Stimulated activated CD4-positive, alpha-beta T cell treated with anti-CD3 and anti-CD28 coated beads, Interleukin-2, amount 100 ng/mL, for 48 hours (primary cell): ENCODE measurements at regions not wholly inside any gene's neighbourhood (a gene's known extent, or its start where the extent isn't known, plus 50 kb on each side); places are given as distances from the start of the nearest gene placed in this dataset.

ENCODE experiments used
- DNase-seq, 2 donors: peaks; one replicate each; pipeline ENCODE4 v3.0.0-alpha.2; 2020

DNA sequence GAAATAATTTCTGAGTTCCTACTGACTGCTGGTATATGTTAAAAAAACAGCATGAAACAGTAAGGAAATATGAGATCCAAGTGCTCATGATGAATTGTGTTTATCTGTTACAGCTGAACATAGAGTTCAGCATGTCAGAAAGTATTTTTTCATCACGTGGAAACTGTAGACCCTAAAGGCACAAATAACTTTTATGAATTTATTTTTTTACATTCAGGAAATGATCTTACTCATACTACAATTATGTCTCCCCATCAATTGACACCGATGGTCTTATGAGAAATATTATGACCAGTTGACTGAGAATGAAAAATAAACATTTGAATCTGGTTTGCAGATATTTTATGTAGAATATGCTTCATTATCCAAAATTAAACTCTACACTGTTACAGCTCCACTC, 283.1 kb upstream of the SPANXN4 start:
- no peak for DNase-seq

DNA sequence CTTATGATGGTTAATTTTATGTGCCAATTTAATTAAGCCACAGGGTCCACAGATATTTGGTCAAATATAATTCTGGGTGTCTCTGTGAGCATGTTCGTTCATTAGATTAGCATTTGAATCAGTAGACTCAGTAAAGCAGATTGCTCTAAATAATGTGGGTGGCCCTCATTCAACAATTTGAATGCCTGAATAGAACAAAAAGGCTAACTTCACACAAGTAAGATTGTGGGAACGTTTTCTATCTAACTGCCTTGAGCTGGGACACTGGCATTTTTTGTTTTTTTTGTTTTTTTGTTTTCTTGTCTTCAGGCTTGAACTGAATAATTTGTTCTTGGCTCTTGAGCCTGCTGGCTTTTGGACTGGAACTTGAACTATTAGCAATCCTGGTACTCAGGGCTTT, 292.4 kb upstream of the SPANXN4 start:
- no peak for DNase-seq

- DNase-seq: no peak
Observed at GRCh38 chrX:142711796-142712290, 313.9 kb upstream of the SPANXN4 start.

GRCh38 chrX:142702749-142703148, 323.0 kb upstream of the SPANXN4 start:
- DNase-seq: no peak

DNA sequence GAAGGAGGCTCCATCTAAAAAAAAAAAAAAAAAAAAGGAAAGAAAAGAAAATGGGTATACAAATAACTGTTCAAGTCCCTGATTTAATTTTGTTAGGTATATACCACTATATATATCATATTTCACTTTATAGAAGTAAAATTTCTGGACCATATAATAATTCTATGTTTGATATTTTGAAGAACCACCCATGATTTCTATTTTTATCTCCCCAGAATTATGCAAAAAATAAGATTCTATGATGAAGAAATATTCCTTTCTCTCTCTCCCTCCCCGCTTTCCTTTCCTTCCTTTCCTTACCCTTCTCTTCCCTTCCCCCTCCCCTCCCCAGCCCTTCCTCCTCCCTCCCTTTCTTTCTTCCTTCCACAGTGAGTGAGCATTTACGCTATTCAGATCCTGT, 337.5 kb upstream of the SPANXN4 start:
- no peak for DNase-seq

- DNase-seq: no peak
Observed at GRCh38 chrX:142686653-142687283, 339.0 kb upstream of the SPANXN4 start.

DNA sequence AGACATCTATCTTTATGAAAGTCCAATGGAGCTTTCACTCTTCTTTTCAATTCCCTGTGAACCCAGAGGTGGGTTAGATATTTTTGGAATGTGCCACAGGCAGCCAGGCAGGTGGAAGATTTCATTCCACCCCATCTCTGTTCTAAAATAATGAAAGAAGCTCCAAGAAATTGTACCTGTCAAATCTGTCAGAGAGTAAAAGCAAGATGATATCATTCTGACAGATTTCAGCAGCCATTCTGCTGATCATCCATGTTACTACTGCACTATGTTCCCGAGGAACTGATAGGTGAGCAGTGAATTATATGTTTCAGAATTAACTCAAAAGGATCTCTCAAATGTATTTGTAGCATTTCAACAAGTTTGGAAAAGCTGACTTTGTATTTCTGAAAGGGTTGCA, 339.5 kb upstream of the SPANXN4 start:
- DNase-seq: no peak

- DNase-seq: no peak
Observed at GRCh38 chrX:142680038-142680437, 345.7 kb upstream of the SPANXN4 start.

GRCh38 chrX:142671036-142671435, 354.7 kb upstream of the SPANXN4 start:
- no peak for DNase-seq

DNA sequence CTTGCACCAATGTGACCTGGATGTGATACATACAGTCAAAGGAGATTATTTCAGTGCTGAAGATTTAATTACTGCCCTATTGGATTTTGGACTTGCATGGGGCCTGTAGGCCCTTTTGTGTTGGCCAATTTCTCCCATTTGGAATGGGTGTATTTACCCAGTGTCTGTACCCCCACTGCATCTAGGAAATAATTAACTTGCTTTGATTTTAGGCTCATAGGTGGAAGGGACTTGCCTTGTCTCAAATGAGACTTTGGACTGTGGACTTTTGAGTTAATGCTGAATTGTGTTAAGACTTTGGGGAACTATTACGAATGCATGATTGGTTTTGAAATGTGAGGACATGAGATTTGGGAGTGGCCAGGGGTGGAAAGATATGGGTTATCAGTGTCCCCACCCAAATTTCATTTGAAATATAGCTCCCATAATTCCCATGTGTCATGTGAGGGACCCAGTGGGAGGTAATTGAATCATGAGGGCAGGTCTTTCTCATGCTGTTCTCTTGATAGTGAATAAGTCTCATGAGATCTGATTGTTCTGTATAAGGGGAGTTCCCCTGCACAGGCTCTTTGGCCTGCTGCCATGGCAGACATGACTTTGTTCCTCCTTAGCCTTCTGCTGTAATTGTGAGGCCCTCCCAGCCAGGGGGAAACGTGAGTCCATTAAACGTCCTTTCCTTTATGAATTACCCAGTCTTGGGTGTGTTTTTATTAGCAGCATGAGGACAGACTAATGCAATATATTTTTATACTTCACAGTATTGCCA, 362.2 kb upstream of the SPANXN4 start:
- no peak for DNase-seq

- DNase-seq: no peak
Observed at GRCh38 chrX:142661696-142662095, 364.0 kb upstream of the SPANXN4 start.

DNA sequence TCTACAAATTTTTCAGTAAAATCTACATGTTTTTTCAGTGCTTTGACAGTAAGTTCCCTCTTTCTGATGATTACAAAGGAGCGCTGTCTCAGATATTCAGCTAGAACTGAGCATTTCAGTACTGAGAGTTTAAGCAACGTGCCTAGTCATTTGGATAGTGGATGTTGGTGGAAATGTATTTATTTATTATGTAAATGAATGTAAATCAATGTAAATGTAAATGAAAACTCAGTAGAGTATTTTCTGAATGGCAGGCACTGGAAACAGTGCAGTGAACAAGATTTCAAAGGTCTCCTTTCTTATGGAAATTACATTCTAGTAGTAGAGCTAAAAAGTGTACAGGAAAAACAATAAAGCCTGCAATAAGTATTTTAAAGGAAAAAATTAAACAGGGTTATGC, 370.2 kb upstream of the SPANXN4 start:
- no peak for DNase-seq

DNA sequence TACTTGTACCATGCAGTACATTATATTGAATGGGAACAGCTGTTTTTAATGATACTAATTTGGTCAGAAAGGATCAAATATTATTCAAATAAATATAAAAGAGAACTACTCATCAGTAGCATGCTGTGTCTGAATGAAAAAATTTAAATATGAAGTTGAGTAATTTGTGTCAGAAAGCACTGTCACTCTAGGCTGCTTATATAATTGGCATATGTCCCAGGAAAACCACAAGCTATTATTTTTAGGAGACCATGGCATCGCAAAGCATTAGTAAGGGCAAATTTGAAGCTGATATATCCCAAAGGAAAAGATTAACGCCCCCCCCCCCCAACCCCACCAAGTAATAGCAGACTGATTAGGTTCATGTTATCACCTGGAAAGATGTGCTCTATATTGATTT, 388.5 kb upstream of the SPANXN4 start:
- no peak for DNase-seq

- DNase-seq: no peak
Observed at GRCh38 chrX:142616636-142617035, 409.1 kb upstream of the SPANXN4 start.

- DNase-seq: no peak
Observed at GRCh38 chrX:142613403-142613802, 408.3 kb upstream of the MAGEC2 start.

- DNase-seq: peak in 1 of 2 donors; percentile 1
Observed at GRCh38 chrX:142606629-142607028, 401.5 kb upstream of the MAGEC2 start.

DNA sequence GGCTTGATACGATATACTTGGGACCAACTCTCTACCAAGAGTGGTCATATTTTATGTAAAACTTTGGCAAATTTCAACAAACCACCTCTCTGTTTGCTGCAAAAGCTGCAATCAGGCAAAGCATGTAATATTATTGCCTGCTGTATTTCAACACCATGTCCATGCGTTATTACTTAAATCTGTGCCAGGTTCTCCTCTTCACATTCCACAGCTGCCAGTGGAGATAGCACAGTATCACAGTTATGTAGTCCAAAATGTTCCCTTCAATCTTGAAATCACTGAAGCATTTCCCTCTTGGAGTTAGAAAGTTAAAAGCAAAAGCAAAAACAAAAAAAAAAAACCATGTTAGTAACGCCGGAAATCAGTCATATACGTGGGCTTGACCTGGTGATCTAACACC, 396.7 kb upstream of the MAGEC2 start:
- no peak for DNase-seq

- no peak for DNase-seq
Observed at GRCh38 chrX:142593361-142593862, 388.3 kb upstream of the MAGEC2 start.

DNA sequence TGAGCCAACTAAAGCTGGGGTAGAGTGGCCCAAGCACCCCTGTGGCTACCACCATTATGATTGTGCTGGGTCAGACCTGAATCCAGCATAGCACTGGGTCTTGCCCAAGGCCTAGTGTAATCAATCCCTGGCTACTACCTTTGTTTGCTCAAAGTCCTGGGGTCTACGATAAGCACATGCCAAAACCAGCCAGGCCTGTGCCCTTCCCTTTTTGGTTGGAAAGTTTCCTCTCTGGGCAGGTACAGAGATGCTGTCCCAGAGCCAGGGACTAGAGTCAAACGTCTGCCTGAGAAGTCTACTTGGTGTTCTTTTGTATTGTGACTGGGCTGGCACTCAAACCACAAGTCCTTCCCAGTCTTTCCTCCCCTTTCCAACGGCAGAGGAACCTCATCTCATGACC, 371.5 kb upstream of the MAGEC2 start:
- DNase-seq: no peak

DNA sequence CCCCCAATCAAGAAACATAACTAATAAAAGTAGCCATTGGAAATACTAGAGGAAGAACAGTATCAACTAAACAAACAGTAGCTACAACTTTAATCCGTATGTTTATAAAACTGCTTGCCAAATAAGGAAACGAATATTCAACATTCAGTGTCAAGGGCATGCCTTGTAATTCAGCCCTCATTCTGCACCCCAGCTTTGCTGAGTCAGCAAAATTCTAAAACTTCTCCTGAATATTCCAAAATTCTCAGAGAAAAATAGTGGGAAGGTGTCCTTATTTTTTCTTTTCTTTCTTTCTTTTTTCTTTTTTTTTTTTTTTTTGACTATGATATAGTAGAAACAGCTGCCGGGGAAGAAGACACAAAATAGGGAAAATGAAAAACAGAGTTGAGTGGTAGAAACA, 344.8 kb upstream of the MAGEC2 start:
- DNase-seq: no peak

GRCh38 chrX:142505839-142506238, 300.7 kb upstream of the MAGEC2 start:
- no peak for DNase-seq

GRCh38 chrX:142503967-142504643, 299.0 kb upstream of the MAGEC2 start:
- DNase-seq: no peak

DNA sequence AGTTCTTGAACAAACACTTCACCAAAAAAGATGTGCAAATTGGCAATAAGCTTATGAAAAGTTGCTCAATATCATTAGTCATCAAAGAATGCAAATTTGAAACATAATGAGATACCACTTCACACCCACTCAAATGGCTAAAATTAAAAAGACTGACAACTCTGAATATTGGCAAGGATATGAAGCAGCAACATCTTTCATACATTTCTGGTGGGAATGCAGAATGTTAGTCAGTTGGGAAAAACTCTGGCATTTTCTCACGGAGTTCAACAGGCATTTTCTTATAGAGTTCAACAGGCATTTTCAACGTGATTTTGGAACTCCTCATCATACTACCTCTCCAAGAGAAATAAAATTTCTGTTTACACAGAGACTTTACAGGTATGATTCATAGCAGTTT, 297.4 kb upstream of the MAGEC2 start:
- no peak for DNase-seq

- no peak for DNase-seq
Observed at GRCh38 chrX:142499992-142500391, 294.9 kb upstream of the MAGEC2 start.
